PC-3 (cell line): ENCODE measurements at regions not wholly inside any gene's neighbourhood (a gene's known extent, or its start where the extent isn't known, plus 50 kb on each side); places are given as distances from the start of the nearest gene placed in this dataset.

Experiments used
- EZH2phosphoT487 ChIP-seq: fragments of 300-600 bp; sonication (generic); IDR thresholded peaks from 2 replicates; pipeline ENCODE4 v1.6.1; 2018; ENCODE audit warnings: mild to moderate bottlenecking, antibody characterized with exemption, low read length, borderline replicate concordance
- TF ChIP-seq, protein P1 (sequence below): fragments of 300-600 bp; sonication (generic); conservative IDR thresholded peaks from 2 replicates; pipeline ENCODE4 v1.5.1; 2017; ENCODE audit warnings: antibody characterized with exemption, low read depth, mild to moderate bottlenecking, low read length

DNA sequence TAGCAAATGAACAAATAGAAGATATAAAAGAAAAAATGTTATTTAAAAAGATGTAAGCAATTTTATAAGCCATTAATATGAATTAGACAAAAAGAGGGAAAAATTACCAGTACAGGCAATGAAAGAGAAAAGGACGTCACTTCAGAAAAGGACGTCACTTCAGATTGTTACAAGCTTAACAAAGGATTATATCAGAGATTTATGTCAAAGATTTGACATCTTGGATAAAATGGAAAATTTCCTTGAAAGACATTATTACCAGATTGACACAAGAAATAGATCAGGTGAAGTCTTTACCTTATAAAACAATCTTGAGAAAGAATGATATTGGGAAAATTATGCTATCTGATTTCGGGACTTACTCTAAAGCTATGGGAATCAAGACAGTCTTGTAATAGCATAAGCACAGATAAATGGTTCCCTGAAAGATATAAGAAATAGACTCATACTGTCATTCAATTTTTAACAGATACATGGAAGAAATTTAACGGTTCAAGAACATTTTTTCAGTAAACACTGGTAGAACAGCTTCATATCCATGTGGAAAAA, 625.4 kb upstream of the EDIL3 start:
- TF ChIP-seq, protein P1, sequence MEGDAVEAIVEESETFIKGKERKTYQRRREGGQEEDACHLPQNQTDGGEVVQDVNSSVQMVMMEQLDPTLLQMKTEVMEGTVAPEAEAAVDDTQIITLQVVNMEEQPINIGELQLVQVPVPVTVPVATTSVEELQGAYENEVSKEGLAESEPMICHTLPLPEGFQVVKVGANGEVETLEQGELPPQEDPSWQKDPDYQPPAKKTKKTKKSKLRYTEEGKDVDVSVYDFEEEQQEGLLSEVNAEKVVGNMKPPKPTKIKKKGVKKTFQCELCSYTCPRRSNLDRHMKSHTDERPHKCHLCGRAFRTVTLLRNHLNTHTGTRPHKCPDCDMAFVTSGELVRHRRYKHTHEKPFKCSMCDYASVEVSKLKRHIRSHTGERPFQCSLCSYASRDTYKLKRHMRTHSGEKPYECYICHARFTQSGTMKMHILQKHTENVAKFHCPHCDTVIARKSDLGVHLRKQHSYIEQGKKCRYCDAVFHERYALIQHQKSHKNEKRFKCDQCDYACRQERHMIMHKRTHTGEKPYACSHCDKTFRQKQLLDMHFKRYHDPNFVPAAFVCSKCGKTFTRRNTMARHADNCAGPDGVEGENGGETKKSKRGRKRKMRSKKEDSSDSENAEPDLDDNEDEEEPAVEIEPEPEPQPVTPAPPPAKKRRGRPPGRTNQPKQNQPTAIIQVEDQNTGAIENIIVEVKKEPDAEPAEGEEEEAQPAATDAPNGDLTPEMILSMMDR, result no peak
- TF ChIP-seq EZH2phosphoT487, result no peak
